Vagina (tissue), 2 donors: ENCODE measurements at regions not wholly inside any gene's neighbourhood (a gene's known extent, or its start where the extent isn't known, plus 50 kb on each side); places are given as distances from the start of the nearest gene placed in this dataset.

Experiments used
- DNase-seq, 2 donors: peaks; one replicate each; pipeline ENCODE4 v3.0.0-alpha.2; 2017; ENCODE audit errors: extremely low spot score in 2 of 2
- H3K27ac ChIP-seq: fragments of 200-600 bp; sonication (generic); one replicate; pipeline ENCODE4 v1.5.1; 2019
- H3K27me3 ChIP-seq: fragments of 200-600 bp; sonication (generic); one replicate; pipeline ENCODE4 v1.5.1; 2019
- H3K36me3 ChIP-seq, 2 donors: fragments of 200-600 bp; sonication (generic); one replicate each; pipeline ENCODE4 v1.5.1; 2017 to 2019
- H3K4me1 ChIP-seq: fragments of 200-600 bp; sonication (generic); one replicate; pipeline ENCODE4 v1.5.1; 2019
- H3K4me3 ChIP-seq, 2 donors: fragments of 200-600 bp; sonication (generic); 1 replicate in 1 of 2; 2 replicates in 1 of 2; pipeline ENCODE4 v1.5.1; 2016 to 2019
- H3K9me3 ChIP-seq: fragments of 200-600 bp; sonication (generic); one replicate; pipeline ENCODE4 v1.5.1; 2019
- POLR2A ChIP-seq, 2 donors: fragments of 450-650 bp; IDR thresholded peaks; one replicate each; pipeline ENCODE4 v1.6.1; 2017; ENCODE audit warnings: antibody characterized with exemption in 2 of 2, mild to moderate bottlenecking in 2 of 2, moderate library complexity in 2 of 2
- POLR2AphosphoS5 ChIP-seq, 2 donors: sonication (generic); formaldehyde crosslinking; IDR thresholded peaks; one replicate each; pipeline ENCODE4 v1.9.0; 2017; ENCODE audit warnings: antibody characterized with exemption in 2 of 2, mild to moderate bottlenecking in 2 of 2, low read depth in 1 of 2; ENCODE audit not compliant: insufficient read depth in 1 of 2
- intact Hi-C: fragments of 100-400 bp; cut with DNase I; formaldehyde crosslinking; loops from one replicate; pipeline ENCODE4 v1.15.1; 2023
- TF ChIP-seq, protein P1 (sequence below), 3 experiments: fragments of 450-650 bp in 2 of 3; fragments of 200-600 bp in 1 of 3; sonication (generic) in 1 of 3; IDR thresholded peaks; one replicate each; pipeline ENCODE4 v1.5.1; 2017 to 2019; ENCODE audit warnings: antibody characterized with exemption in 3 of 3, mild to moderate bottlenecking in 2 of 3, moderate library complexity in 2 of 3

DNA sequence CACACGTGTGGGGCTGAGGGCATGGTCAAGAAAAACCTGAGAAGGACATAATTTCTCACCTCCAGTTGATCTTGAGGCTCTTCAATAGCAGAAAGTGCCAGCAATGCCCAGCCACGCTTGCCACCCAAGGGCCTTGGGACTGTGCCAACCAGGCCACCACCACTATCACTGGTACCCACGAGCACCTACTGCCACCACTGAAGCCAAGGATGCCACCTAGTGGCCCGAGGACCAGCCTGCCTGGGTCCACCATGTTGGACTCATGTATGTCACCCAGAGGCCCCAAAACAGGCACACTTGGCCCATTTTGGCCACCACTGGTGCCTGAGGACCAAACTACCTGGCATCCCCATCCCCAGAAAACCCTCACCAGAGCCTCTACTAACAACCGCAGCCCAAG, 191.8 kb downstream of the ADAM29 start:
- intact Hi-C loops = no loop called here
- no peak overlapping the region for H3K27ac ChIP-seq
- H3K27me3 ChIP-seq = no peaks in the 10 kb centered on the region
- no peak for DNase-seq
- no peaks in the 10 kb centered on the region for H3K36me3 ChIP-seq
- H3K4me3 ChIP-seq = no peak overlapping the region
- TF ChIP-seq POLR2AphosphoS5 (IDR thresholded peaks at IDR 0.05; ENCODE audit: insufficient read depth in 1 of 2, low read depth in 1 of 2) = no peak
- TF ChIP-seq, protein P1, sequence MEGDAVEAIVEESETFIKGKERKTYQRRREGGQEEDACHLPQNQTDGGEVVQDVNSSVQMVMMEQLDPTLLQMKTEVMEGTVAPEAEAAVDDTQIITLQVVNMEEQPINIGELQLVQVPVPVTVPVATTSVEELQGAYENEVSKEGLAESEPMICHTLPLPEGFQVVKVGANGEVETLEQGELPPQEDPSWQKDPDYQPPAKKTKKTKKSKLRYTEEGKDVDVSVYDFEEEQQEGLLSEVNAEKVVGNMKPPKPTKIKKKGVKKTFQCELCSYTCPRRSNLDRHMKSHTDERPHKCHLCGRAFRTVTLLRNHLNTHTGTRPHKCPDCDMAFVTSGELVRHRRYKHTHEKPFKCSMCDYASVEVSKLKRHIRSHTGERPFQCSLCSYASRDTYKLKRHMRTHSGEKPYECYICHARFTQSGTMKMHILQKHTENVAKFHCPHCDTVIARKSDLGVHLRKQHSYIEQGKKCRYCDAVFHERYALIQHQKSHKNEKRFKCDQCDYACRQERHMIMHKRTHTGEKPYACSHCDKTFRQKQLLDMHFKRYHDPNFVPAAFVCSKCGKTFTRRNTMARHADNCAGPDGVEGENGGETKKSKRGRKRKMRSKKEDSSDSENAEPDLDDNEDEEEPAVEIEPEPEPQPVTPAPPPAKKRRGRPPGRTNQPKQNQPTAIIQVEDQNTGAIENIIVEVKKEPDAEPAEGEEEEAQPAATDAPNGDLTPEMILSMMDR (IDR thresholded peaks at IDR 0.05) = no peak
- TF ChIP-seq POLR2A (IDR thresholded peaks at IDR 0.05) = no peak
- H3K9me3 ChIP-seq = no peaks in the 10 kb centered on the region
- no peaks in the 10 kb centered on the region for H3K4me1 ChIP-seq

DNA sequence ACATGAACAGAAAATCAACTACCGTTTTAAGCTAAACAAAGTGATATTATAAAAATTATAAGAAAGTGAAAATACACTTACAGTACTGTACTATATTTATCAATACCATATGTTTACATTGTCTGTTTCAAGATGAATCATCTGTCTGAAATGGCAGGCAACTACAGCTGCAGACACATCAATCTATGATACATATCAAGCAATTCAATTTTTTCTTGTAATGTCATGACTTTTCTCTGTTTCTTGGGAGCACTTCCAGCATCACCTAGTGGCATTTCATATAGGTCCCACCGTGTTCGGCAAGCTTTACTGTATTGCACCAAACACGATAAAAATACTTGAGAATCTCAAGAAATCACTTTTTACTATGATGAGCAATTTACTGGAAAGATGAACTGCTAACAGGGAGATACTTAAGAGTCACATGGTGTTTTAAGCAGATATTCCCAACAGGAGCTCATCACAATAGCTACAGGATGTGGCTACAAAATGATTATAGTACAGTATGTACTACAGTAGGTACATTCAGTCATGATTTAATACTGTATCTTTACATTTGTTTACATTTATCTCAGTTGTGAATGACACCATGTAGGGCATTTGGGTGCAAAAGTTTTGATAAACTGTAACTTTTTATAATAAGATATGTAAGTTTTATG, 207.4 kb downstream of the ADAM29 start:
- no peak for DNase-seq
- TF ChIP-seq POLR2A (IDR thresholded peaks at IDR 0.05) (no peak), POLR2AphosphoS5 (IDR thresholded peaks at IDR 0.05; ENCODE audit: insufficient read depth in 1 of 2, low read depth in 1 of 2) (no peak)
- TF ChIP-seq, protein P1 (IDR thresholded peaks at IDR 0.05) = no peak
- Histone ChIP-seq H3K36me3 (no peaks in the 10 kb centered on the region), H3K4me3 (no peak overlapping the region), H3K27ac (no peak overlapping the region), H3K27me3 (no peaks in the 10 kb centered on the region), H3K4me1 (no peaks in the 10 kb centered on the region), H3K9me3 (no peaks in the 10 kb centered on the region)
- intact Hi-C loops = no loop called here

DNA sequence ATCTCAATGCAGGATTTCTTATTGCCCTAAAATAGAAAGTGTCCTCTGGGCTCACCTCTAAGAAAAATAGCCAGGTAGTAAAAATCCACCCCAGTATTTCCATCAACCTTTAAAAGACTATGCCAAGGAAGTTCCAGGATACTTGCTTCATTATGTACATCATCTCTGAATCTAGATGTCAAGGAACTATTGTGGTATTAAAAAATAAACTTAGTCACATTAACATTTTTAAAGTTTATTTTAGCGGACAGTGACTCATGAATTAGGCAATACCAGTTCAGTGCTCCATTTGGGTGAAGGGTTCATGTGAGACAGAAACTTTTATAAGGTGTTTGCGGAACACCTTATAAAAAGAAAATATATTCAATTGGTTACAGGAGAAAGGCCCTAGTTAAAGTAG, 209.2 kb downstream of the ADAM29 start:
- DNase-seq = no peak
- no peaks in the 10 kb centered on the region for H3K36me3 ChIP-seq
- no peaks in the 10 kb centered on the region for H3K27me3 ChIP-seq
- H3K4me3 ChIP-seq = no peak overlapping the region
- TF ChIP-seq POLR2A (IDR thresholded peaks at IDR 0.05) (no peak), POLR2AphosphoS5 (IDR thresholded peaks at IDR 0.05; ENCODE audit: insufficient read depth in 1 of 2, low read depth in 1 of 2) (no peak)
- TF ChIP-seq, protein P1 (IDR thresholded peaks at IDR 0.05) = no peak
- intact Hi-C loops = no loop called here
- H3K4me1 ChIP-seq = no peaks in the 10 kb centered on the region
- no peak overlapping the region for H3K27ac ChIP-seq
- H3K9me3 ChIP-seq = no peaks in the 10 kb centered on the region

DNA sequence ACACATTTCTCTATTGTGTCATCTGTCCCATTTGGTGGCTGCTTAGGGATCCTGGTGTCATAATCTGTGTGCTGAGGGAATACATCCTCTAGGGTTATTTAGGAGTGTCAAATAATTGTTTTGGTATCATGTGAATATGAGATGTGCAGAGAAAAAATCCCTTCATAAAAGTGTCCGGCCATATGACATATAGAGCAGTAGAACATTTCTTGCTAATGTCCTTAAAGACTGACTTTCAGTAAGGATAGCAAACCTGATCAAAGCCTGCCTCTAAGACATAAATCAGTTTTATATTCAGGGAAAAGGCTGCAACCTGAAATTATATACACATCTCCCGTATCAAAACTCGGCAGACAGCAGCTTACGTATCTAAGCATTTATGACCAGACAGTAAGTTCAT, 211.6 kb downstream of the ADAM29 start:
- no peaks in the 10 kb centered on the region for H3K27me3 ChIP-seq
- intact Hi-C loops = no loop called here
- DNase-seq = no peak
- H3K4me1 ChIP-seq = no peaks in the 10 kb centered on the region
- no peaks in the 10 kb centered on the region for H3K9me3 ChIP-seq
- no peaks in the 10 kb centered on the region for H3K36me3 ChIP-seq
- no peak overlapping the region for H3K4me3 ChIP-seq
- no peak overlapping the region for H3K27ac ChIP-seq
- no peak for TF ChIP-seq POLR2A (IDR thresholded peaks at IDR 0.05)
- TF ChIP-seq, protein P1 (IDR thresholded peaks at IDR 0.05) = no peak

DNA sequence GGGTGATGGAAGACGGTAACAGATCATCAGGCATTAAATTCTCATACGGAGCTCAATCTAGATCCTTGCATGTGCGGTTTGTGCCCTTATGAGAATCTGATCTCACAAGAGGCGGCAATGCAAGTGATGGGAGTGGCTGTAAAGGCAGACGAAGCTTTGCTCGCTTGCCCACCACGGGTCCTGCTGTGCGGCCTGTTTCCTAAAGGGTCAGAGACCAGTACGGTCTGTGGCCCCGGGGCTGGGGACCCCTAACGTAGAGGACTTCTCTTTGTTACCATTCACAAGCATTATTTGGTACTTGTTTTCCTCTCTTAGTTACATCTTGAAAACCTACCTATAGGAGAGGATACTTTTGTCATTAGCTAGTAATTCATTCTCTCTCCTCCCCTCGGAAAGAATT, 221.0 kb downstream of the ADAM29 start:
- no peaks in the 10 kb centered on the region for H3K4me1 ChIP-seq
- no peaks in the 10 kb centered on the region for H3K36me3 ChIP-seq
- no peaks in the 10 kb centered on the region for H3K27me3 ChIP-seq
- no peaks in the 10 kb centered on the region for H3K9me3 ChIP-seq
- no peak for TF ChIP-seq POLR2A (IDR thresholded peaks at IDR 0.05)
- no peak for TF ChIP-seq POLR2AphosphoS5 (IDR thresholded peaks at IDR 0.05; ENCODE audit: insufficient read depth in 1 of 2, low read depth in 1 of 2)
- TF ChIP-seq, protein P1 (IDR thresholded peaks at IDR 0.05) = no peak
- no peak overlapping the region for H3K27ac ChIP-seq
- intact Hi-C loops = no loop called here
- no peak for DNase-seq
- no peak overlapping the region for H3K4me3 ChIP-seq
